Thyroid gland (tissue), 4 donors: ENCODE measurements at regions not wholly inside any gene's neighbourhood (a gene's known extent, or its start where the extent isn't known, plus 50 kb on each side); places are given as distances from the start of the nearest gene placed in this dataset.

ENCODE experiments used
- DNase-seq, 2 donors: peaks; one replicate each; pipeline ENCODE4 v3.0.0-alpha.2; 2019
- H3K27ac ChIP-seq, 3 donors: fragments of 200-600 bp; sonication (generic); 1 replicate in 2 of 3; 2 replicates in 1 of 3; pipeline ENCODE4 v1.5.1; 2016 to 2019; ENCODE audit warnings: mild to moderate bottlenecking in 1 of 3, moderate library complexity in 1 of 3
- H3K27me3 ChIP-seq: fragments of 200-600 bp; sonication (generic); one replicate; pipeline ENCODE4 v1.5.1; 2019
- H3K36me3 ChIP-seq, 2 donors: fragments of 200-600 bp; sonication (generic); one replicate each; pipeline ENCODE4 v1.5.1; 2016 to 2019
- H3K4me1 ChIP-seq, 2 donors: fragments of 200-600 bp; sonication (generic); one replicate each; pipeline ENCODE4 v1.5.1; 2017 to 2019
- H3K4me3 ChIP-seq, 3 donors: fragments of 200-600 bp; sonication (generic); replicated peaks in 1 of 3; 1 replicate in 2 of 3; 2 replicates in 1 of 3; pipeline ENCODE4 v1.5.1; 2016; ENCODE audit warnings: mild to moderate bottlenecking in 1 of 3
- H3K9me3 ChIP-seq: fragments of 200-600 bp; sonication (generic); one replicate; pipeline ENCODE4 v1.5.1; 2017
- POLR2A ChIP-seq, 2 donors: fragments of 450-650 bp; IDR thresholded peaks; one replicate each; pipeline ENCODE4 v1.6.1; 2017; ENCODE audit warnings: antibody characterized with exemption in 2 of 2, mild to moderate bottlenecking in 2 of 2, moderate library complexity in 1 of 2
- WGBS, 2 donors: methylation state at CpG; one replicate each; pipeline ENCODE4 v1.1.5; 2017; 5-methylcytosine and 5-hydroxymethylcytosine counted together
- intact Hi-C: fragments of 100-400 bp; cut with DNase I; formaldehyde crosslinking; loops from one replicate; pipeline ENCODE4 v1.15.1; 2023
- TF ChIP-seq, protein P1 (sequence below), 6 experiments: fragments of 200-600 bp in 3 of 6; fragments of 450-650 bp in 3 of 6; sonication (generic) in 3 of 6; IDR thresholded peaks; one replicate each; pipeline ENCODE4 v1.5.1; 2016 to 2019; ENCODE audit warnings: antibody characterized with exemption in 6 of 6, mild to moderate bottlenecking in 2 of 6, inconsistent platforms in 1 of 6, moderate library complexity in 1 of 6

DNA sequence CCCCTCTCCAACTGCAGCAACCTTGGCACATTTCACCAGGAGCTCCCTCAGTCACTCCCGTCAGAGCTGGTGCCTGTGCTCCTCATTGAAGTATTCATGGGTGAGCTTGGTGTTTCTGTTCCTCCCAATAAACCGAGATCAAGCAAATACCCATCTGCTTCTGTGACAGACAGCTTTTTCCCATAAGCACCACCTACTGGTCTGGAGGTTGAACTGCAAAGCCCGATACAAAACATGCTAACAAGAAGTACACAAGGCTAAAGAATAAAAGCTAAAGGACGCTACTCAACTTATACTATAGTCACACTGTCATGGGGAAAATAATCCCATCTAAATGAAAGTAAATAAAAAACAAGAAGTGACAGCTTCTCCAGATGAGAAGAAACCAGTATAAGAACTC is 111.9 kb upstream of the C21orf91 start:
- H3K4me1 ChIP-seq = no peaks in the 10 kb centered on the region
- H3K27me3 ChIP-seq = no peaks in the 10 kb centered on the region
- WGBS, 2 donors = 89 to 97% methylated on average over 4 of the region's 4 CpGs
- intact Hi-C loops = no loop called here
- no peak for DNase-seq
- H3K27ac ChIP-seq = no peak overlapping the region
- H3K9me3 ChIP-seq = no peaks in the 10 kb centered on the region
- TF ChIP-seq, protein P1, sequence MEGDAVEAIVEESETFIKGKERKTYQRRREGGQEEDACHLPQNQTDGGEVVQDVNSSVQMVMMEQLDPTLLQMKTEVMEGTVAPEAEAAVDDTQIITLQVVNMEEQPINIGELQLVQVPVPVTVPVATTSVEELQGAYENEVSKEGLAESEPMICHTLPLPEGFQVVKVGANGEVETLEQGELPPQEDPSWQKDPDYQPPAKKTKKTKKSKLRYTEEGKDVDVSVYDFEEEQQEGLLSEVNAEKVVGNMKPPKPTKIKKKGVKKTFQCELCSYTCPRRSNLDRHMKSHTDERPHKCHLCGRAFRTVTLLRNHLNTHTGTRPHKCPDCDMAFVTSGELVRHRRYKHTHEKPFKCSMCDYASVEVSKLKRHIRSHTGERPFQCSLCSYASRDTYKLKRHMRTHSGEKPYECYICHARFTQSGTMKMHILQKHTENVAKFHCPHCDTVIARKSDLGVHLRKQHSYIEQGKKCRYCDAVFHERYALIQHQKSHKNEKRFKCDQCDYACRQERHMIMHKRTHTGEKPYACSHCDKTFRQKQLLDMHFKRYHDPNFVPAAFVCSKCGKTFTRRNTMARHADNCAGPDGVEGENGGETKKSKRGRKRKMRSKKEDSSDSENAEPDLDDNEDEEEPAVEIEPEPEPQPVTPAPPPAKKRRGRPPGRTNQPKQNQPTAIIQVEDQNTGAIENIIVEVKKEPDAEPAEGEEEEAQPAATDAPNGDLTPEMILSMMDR (IDR thresholded peaks at IDR 0.05) = no peak
- TF ChIP-seq POLR2A (IDR thresholded peaks at IDR 0.05) = no peak
- H3K36me3 ChIP-seq = no peaks in the 10 kb centered on the region
- no peak overlapping the region for H3K4me3 ChIP-seq

DNA sequence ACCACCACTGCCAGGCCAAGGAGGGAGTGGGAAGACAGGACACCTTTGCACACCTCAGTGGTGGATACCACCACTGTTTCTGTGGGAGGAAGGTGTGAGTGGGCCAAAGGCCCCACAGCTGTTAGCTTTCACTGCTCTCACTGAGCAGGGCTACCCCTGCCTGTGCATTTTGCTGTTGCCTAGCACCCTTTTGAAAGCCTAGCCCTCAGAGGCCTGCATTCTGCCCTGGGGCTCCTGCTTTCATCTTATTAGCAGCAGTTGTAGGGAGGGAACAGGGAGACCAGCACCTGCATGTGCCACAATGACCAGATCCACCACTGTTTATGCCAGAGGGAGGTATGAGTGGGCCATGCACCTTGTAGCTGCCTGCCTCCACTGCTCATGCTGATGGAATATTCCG is 110.9 kb upstream of the C21orf91 start:
- 67% methylated on average over 1 of the region's 1 CpG; no CpG with 5 or more reads in 1 of the 2 donors for WGBS, 2 donors
- DNase-seq = no peak
- no peak overlapping the region for H3K27ac ChIP-seq
- H3K36me3 ChIP-seq = no peaks in the 10 kb centered on the region
- intact Hi-C loops = no loop called here
- H3K4me1 ChIP-seq = peaks cover 0 to 1% of the 10 kb centered on the region in 2 donors
- H3K9me3 ChIP-seq = no peaks in the 10 kb centered on the region
- H3K4me3 ChIP-seq = no peak overlapping the region
- TF ChIP-seq, protein P1 (IDR thresholded peaks at IDR 0.05) = no peak
- TF ChIP-seq POLR2A (IDR thresholded peaks at IDR 0.05) = no peak
- no peaks in the 10 kb centered on the region for H3K27me3 ChIP-seq

DNA sequence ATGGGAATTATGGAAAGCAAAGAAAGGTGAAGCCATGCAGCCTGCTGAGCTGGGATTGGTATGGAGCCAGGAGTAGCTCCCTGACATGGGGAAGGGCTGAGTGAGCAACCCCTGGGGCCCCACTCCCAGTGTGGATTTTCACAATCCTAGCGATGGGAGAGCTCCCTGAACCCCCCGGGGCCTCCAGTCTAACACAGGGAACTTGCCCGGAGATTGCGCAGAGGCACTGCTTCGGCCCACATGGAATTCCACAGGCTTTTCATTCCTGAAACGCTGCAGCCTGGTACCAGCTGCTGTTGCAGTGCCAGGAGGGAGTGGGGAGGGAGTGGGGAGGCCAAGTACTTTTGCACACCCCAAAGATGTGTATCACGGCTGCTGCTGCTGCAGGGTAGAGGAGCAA is 110.4 kb upstream of the C21orf91 start:
- Histone ChIP-seq H3K9me3 (no peaks in the 10 kb centered on the region), H3K4me1 (peaks cover 0 to 4% of the 10 kb centered on the region in 2 donors), H3K36me3 (no peaks in the 10 kb centered on the region), H3K4me3 (no peak overlapping the region), H3K27me3 (no peaks in the 10 kb centered on the region), H3K27ac (no peak overlapping the region)
- DNase-seq = no peak
- intact Hi-C loops = no loop called here
- TF ChIP-seq, protein P1 (IDR thresholded peaks at IDR 0.05) = no peak
- no peak for TF ChIP-seq POLR2A (IDR thresholded peaks at IDR 0.05)
- 81 to 85% methylated on average over 5 to 7 of the region's 7 CpGs for WGBS, 2 donors

DNA sequence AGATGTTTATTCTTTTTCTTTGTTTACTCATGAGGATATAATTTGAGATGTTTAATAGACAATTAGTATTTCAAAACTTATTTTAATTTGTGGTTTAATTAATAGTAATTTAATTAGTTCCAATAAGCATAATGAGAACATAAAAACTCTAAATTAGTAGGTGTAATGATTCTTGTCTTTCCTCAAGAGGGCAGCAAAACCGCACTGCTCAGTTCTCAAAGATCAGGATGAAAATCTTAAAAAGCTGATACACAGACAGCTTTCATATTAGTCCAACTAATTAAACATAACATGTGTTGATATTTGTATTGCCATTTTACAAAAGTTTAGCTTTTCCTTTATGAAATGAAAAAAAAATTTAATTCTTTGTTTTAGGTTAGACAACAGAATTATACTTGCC is 106.7 kb upstream of the C21orf91 start:
- H3K4me3 ChIP-seq = no peak overlapping the region
- DNase-seq = no peak
- intact Hi-C loops = no loop called here
- H3K9me3 ChIP-seq = no peaks in the 10 kb centered on the region
- TF ChIP-seq, protein P1 (IDR thresholded peaks at IDR 0.05) = peak in 5 of 6 experiments; percentile 9 to 47 (median 19)
- TF ChIP-seq POLR2A (IDR thresholded peaks at IDR 0.05) = no peak
- H3K36me3 ChIP-seq = no peaks in the 10 kb centered on the region
- 32 to 40% methylated on average over 1 of the region's 1 CpG for WGBS, 2 donors
- H3K4me1 ChIP-seq = peaks cover 0 to 4% of the 10 kb centered on the region in 2 donors
- H3K27ac ChIP-seq = no peak overlapping the region
- no peaks in the 10 kb centered on the region for H3K27me3 ChIP-seq

DNA sequence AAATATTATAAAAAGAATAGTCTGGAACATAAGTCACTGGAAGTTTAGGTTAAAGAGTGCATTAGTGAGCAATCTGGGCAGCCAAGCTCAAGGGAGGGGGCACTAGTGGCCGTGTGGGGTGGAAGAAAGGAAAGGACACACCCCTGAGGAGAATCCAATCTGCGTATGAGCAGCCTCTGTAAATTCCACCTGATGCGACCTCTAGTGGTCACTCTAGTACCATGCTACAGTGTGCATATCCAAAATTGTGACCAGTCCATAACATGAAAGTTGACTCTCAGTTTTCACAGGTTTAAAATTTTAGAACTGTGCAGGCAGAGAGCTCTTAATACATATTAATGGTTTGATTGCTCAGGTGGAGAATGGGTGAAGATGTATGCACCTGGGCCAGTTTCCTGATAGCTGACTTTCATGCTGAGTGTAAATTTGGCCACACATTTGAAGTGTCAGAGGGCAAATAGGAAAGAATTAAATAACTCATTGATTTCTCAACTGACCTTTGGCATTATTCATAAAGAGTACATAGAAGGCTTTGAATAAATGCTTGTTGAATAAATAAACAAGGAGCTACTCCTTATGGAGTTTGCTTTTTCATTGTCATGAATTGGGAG is 105.9 kb upstream of the C21orf91 start:
- Histone ChIP-seq H3K27me3 (no peaks in the 10 kb centered on the region), H3K4me1 (peaks cover 0 to 4% of the 10 kb centered on the region in 2 donors), H3K27ac (no peak overlapping the region), H3K36me3 (no peaks in the 10 kb centered on the region), H3K4me3 (no peak overlapping the region), H3K9me3 (no peaks in the 10 kb centered on the region)
- DNase-seq = peak; percentile 45 to 58
- intact Hi-C loops = loop anchor here (5.0 kb wide), 1 partner anchor 248 kb away; no protein-coding TSS in a partner anchor
- 0% methylated on average over 3 of the region's 3 CpGs for WGBS, 2 donors
- TF ChIP-seq, protein P1 (IDR thresholded peaks at IDR 0.05) = peak; percentile 58 to 84 (median 72)
- TF ChIP-seq POLR2A (IDR thresholded peaks at IDR 0.05) = no peak
